ENCODE measurements at regions not wholly inside any gene's neighbourhood (a gene's known extent, or its start where the extent isn't known, plus 50 kb on each side); places are given as distances from the start of the nearest gene placed in this dataset.

DNA sequence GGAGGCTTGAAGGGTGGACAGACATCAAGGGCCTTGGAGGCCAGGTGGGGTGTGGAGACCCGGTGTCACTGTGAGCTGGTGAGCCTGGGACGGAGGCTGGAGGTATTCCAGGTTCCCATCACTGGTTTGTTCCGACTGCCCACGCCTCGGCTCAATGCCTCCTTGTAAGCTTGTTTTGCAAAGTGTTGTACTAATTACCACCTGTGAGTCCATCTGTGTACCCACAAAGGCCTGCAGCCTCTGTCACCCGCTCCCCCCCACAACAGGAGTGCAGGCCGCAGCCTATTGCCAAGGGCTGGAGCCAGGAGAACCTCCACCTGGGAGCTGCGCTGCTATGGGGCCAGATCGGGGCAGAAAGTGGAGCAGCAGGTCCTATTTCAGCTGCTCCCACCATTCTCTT, 521.8 kb upstream of the DPP6 start:
- no peak overlapping the region for H3K27ac ChIP-seq
- no peaks in the 10 kb centered on the region for H3K36me3 ChIP-seq
- no peaks in the 10 kb centered on the region for H3K27me3 ChIP-seq
- H3K4me1 ChIP-seq, result no peaks in the 10 kb centered on the region
- H3K4me3 ChIP-seq, result no peak overlapping the region
- no peaks in the 10 kb centered on the region for H3K9me3 ChIP-seq
- in situ Hi-C loops (cut with MboI; ENCODE audit: low sequenced_read_pairs in 4 of 4) (no loop called here), intact Hi-C loops (cut with DNase I; ENCODE audit: low total_unique reads) (no loop called here)
- no peak for TF ChIP-seq POLR2A (IDR thresholded peaks at IDR 0.05)
- TF ChIP-seq, protein P1, sequence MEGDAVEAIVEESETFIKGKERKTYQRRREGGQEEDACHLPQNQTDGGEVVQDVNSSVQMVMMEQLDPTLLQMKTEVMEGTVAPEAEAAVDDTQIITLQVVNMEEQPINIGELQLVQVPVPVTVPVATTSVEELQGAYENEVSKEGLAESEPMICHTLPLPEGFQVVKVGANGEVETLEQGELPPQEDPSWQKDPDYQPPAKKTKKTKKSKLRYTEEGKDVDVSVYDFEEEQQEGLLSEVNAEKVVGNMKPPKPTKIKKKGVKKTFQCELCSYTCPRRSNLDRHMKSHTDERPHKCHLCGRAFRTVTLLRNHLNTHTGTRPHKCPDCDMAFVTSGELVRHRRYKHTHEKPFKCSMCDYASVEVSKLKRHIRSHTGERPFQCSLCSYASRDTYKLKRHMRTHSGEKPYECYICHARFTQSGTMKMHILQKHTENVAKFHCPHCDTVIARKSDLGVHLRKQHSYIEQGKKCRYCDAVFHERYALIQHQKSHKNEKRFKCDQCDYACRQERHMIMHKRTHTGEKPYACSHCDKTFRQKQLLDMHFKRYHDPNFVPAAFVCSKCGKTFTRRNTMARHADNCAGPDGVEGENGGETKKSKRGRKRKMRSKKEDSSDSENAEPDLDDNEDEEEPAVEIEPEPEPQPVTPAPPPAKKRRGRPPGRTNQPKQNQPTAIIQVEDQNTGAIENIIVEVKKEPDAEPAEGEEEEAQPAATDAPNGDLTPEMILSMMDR (IDR thresholded peaks at IDR 0.05 in 4 of 5, conservative IDR thresholded peaks at IDR 0.05 in 1 of 5), result no peak
- no peak for ATAC-seq
- DNase-seq, result no peak

DNA sequence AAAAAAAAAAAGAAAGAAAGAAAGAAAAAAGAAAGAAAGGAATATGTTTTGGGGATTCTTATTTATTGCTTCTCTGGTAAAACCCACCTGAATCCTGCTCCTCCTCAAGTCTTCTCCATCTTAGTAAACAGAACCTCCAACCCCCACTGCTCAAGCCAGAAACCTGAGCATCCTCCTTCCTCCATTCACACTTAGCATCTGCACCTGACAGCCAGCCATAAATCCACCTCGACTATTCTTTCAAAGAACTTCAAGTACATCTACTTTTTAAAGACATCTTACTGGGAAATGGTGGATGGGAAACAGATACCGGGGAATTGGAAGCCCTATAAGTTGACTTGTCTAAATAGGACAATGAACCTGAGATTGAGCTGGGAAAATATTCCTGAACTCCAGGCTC, 519.9 kb upstream of the DPP6 start:
- ATAC-seq, result no peak
- in situ Hi-C loops (cut with MboI; ENCODE audit: low sequenced_read_pairs in 4 of 4), result no loop called here
- Histone ChIP-seq H3K9me3 (no peaks in the 10 kb centered on the region), H3K4me1 (no peaks in the 10 kb centered on the region), H3K36me3 (no peaks in the 10 kb centered on the region), H3K27ac (no peak overlapping the region), H3K4me3 (no peak overlapping the region), H3K27me3 (no peaks in the 10 kb centered on the region)
- intact Hi-C loops (cut with DNase I; ENCODE audit: low total_unique reads), result no loop called here
- TF ChIP-seq, protein P1 (IDR thresholded peaks at IDR 0.05 in 4 of 5, conservative IDR thresholded peaks at IDR 0.05 in 1 of 5), result no peak
- TF ChIP-seq POLR2A (IDR thresholded peaks at IDR 0.05), result no peak
- DNase-seq, result no peak

DNA sequence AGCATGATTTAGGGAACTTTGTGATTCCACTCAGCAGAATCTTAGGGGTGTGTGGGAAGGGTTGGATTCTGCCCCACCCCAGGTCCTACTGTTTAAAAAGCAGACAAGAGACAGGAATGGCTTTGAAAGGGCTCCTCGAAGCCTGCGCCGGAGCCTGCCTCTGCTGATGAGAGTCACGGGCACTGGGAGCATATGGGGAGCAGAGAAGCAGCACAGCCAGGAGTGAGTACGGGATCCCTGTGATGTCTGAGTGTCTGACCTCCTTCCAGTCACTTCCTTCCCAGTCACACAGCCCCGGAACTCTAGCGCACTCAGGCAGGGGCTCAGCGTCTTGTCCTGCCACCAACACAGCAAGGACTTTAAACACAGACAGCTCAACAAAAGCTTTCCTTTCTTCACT, 514.9 kb upstream of the DPP6 start:
- Histone ChIP-seq H3K9me3 (no peaks in the 10 kb centered on the region), H3K27ac (no peak overlapping the region), H3K4me1 (no peaks in the 10 kb centered on the region), H3K4me3 (no peak overlapping the region), H3K36me3 (no peaks in the 10 kb centered on the region), H3K27me3 (no peaks in the 10 kb centered on the region)
- TF ChIP-seq POLR2A (IDR thresholded peaks at IDR 0.05), result no peak
- TF ChIP-seq, protein P1 (IDR thresholded peaks at IDR 0.05 in 4 of 5, conservative IDR thresholded peaks at IDR 0.05 in 1 of 5), result no peak
- no peak for ATAC-seq
- DNase-seq, result no peak
- intact Hi-C loops (cut with DNase I; ENCODE audit: low total_unique reads) (no loop called here), in situ Hi-C loops (cut with MboI; ENCODE audit: low sequenced_read_pairs in 4 of 4) (no loop called here)

DNA sequence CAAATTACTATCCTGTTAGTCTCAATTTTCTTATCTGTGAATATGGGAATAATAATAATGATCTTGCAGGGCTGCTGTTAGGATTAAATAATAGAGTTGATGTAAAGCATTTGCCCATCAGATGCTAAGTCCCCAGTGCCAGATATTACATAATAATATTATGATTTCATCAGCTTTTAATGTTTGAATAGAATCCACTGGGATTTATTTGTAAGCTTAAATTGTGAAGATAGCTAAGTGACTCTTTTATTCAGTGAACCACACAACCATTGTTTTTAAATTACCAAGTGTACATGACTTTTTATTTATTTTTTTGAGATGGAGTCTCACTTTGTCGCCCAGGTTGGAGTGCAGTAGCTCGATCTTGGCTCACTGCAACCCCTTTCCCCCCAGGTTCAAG, 510.3 kb upstream of the DPP6 start:
- Histone ChIP-seq H3K4me1 (no peaks in the 10 kb centered on the region), H3K27me3 (no peaks in the 10 kb centered on the region), H3K9me3 (no peaks in the 10 kb centered on the region), H3K27ac (no peak overlapping the region), H3K36me3 (no peaks in the 10 kb centered on the region), H3K4me3 (no peak overlapping the region)
- intact Hi-C loops (cut with DNase I; ENCODE audit: low total_unique reads), result no loop called here
- in situ Hi-C loops (cut with MboI; ENCODE audit: low sequenced_read_pairs in 4 of 4), result no loop called here
- no peak for ATAC-seq
- no peak for DNase-seq
- TF ChIP-seq, protein P1 (IDR thresholded peaks at IDR 0.05 in 4 of 5, conservative IDR thresholded peaks at IDR 0.05 in 1 of 5), result no peak
- no peak for TF ChIP-seq POLR2A (IDR thresholded peaks at IDR 0.05)

DNA sequence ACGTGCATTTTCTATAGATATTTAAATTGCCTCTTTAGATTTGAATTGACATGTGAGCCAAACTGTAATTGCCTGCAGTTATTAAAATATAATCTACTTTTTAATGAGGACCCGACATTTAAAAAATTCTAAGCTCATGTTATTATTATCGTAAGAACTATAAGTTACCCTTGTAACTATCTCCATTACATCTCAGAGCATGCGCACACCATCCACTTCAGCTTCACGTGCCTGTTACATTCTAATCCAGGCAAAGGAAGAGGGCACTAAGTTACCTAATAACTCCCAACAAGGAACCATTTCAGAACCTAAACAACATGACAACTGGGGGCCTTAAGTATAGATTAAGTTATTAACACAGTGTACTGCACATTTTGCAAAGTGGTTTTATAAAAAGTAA, 509.0 kb upstream of the DPP6 start:
- Histone ChIP-seq H3K4me3 (no peak overlapping the region), H3K9me3 (no peaks in the 10 kb centered on the region), H3K27me3 (no peaks in the 10 kb centered on the region), H3K27ac (no peak overlapping the region), H3K36me3 (no peaks in the 10 kb centered on the region), H3K4me1 (no peaks in the 10 kb centered on the region)
- in situ Hi-C loops (cut with MboI; ENCODE audit: low sequenced_read_pairs in 4 of 4), result no loop called here
- no peak for TF ChIP-seq POLR2A (IDR thresholded peaks at IDR 0.05)
- TF ChIP-seq, protein P1 (IDR thresholded peaks at IDR 0.05 in 4 of 5, conservative IDR thresholded peaks at IDR 0.05 in 1 of 5), result no peak
- DNase-seq (no peak), ATAC-seq (no peak)
- intact Hi-C loops (cut with DNase I; ENCODE audit: low total_unique reads), result no loop called here

Measured in gastrocnemius medialis (tissue), 4 donors.